ENCODE measurements at regions not wholly inside any gene's neighbourhood (a gene's known extent, or its start where the extent isn't known, plus 50 kb on each side); places are given as distances from the start of the nearest gene placed in this dataset.

GRCh38 chr7:82617156-82617555, 173.6 kb upstream of the CACNA2D1 start:
- intact Hi-C loops (cut with DNase I; ENCODE audit: low total_unique reads) = no loop called here
- WGBS, 5 donors = 63 to 88% (median 84%) methylated on average over 1 of the region's 1 CpG
- DNase-seq = no peak
- TF ChIP-seq POLR2AphosphoS5 (IDR thresholded peaks at IDR 0.05) = no peak
- no peak for TF ChIP-seq CTCF (IDR thresholded peaks at IDR 0.05)
- no peak for TF ChIP-seq EP300 (IDR thresholded peaks at IDR 0.05)
- TF ChIP-seq POLR2A (IDR thresholded peaks at IDR 0.05) = no peak
- H3K36me3 ChIP-seq = no peaks in the 10 kb centered on the region
- H3K27ac ChIP-seq = no peak overlapping the region
- H3K27me3 ChIP-seq = no peaks in the 10 kb centered on the region
- peaks cover 0 to 7% (median 0%) of the 10 kb centered on the region in 4 donors for H3K4me1 ChIP-seq
- no peak overlapping the region for H3K4me3 ChIP-seq
- H3K9me3 ChIP-seq = no peaks in the 10 kb centered on the region

GRCh38 chr7:82616059-82616728, 172.6 kb upstream of the CACNA2D1 start:
- peaks cover 0 to 7% (median 0%) of the 10 kb centered on the region in 4 donors for H3K4me1 ChIP-seq
- intact Hi-C loops (cut with DNase I; ENCODE audit: low total_unique reads) = no loop called here
- no peaks in the 10 kb centered on the region for H3K27me3 ChIP-seq
- no peaks in the 10 kb centered on the region for H3K36me3 ChIP-seq
- 55 to 75% (median 66%) methylated on average over 2 of the region's 2 CpGs for WGBS, 5 donors
- TF ChIP-seq POLR2AphosphoS5 (IDR thresholded peaks at IDR 0.05) (no peak), POLR2A (IDR thresholded peaks at IDR 0.05) (no peak), CTCF (IDR thresholded peaks at IDR 0.05) (no peak), EP300 (IDR thresholded peaks at IDR 0.05) (no peak)
- no peak for DNase-seq
- no peak overlapping the region for H3K4me3 ChIP-seq
- no peaks in the 10 kb centered on the region for H3K9me3 ChIP-seq
- no peak overlapping the region for H3K27ac ChIP-seq

GRCh38 chr7:82615527-82615926, 171.9 kb upstream of the CACNA2D1 start:
- H3K4me1 ChIP-seq = peaks cover 0 to 7% (median 0%) of the 10 kb centered on the region in 4 donors
- no peak for TF ChIP-seq POLR2A (IDR thresholded peaks at IDR 0.05)
- no peak for TF ChIP-seq EP300 (IDR thresholded peaks at IDR 0.05)
- TF ChIP-seq CTCF (IDR thresholded peaks at IDR 0.05) = no peak
- TF ChIP-seq POLR2AphosphoS5 (IDR thresholded peaks at IDR 0.05) = no peak
- no peak overlapping the region for H3K4me3 ChIP-seq
- H3K27ac ChIP-seq = no peak overlapping the region
- 64 to 78% (median 75%) methylated on average over 3 of the region's 3 CpGs for WGBS, 5 donors
- no peaks in the 10 kb centered on the region for H3K9me3 ChIP-seq
- DNase-seq = peak in 1 of 2 donors; percentile 15
- H3K36me3 ChIP-seq = no peaks in the 10 kb centered on the region
- intact Hi-C loops (cut with DNase I; ENCODE audit: low total_unique reads) = no loop called here
- no peaks in the 10 kb centered on the region for H3K27me3 ChIP-seq

- no peaks in the 10 kb centered on the region for H3K27me3 ChIP-seq
- TF ChIP-seq POLR2A (IDR thresholded peaks at IDR 0.05) (no peak), POLR2AphosphoS5 (IDR thresholded peaks at IDR 0.05) (no peak), EP300 (IDR thresholded peaks at IDR 0.05) (no peak), CTCF (IDR thresholded peaks at IDR 0.05) (no peak)
- H3K4me1 ChIP-seq = peaks cover 0 to 4% (median 0%) of the 10 kb centered on the region in 4 donors
- H3K9me3 ChIP-seq = no peaks in the 10 kb centered on the region
- H3K27ac ChIP-seq = no peak overlapping the region
- intact Hi-C loops (cut with DNase I; ENCODE audit: low total_unique reads) = no loop called here
- H3K4me3 ChIP-seq = no peak overlapping the region
- no peaks in the 10 kb centered on the region for H3K36me3 ChIP-seq
- DNase-seq = no peak
These were observed 166.2 kb upstream of the CACNA2D1 start for GRCh38 chr7:82609746-82610145.

Data from stomach (tissue), 8 donors.